GM12878 (cell line): ENCODE measurements at regions not wholly inside any gene's neighbourhood (a gene's known extent, or its start where the extent isn't known, plus 50 kb on each side); places are given as distances from the start of the nearest gene placed in this dataset.

Source experiments
- ATAC-seq: fragments of 200-7000 bp; cut with Tn5 transposase; 3 replicates; pipeline ENCODE4 v1.9.1; 2020; ENCODE audit warnings: mild to moderate bottlenecking, moderate library complexity
- BruUV-seq: library from RNA; stranded (reverse); fragments of 400-500 nt; replicated peaks from 2 replicates; lab custom pipeline; 2021; lab: Mats Ljungman, UMichigan
- CTCF ChIA-PET: fragments of 300-600 bp; sonication (Branson Sonifier 250); formaldehyde crosslinking; extraction: SDS; loops from one replicate; lab custom pipeline; 2021; ENCODE audit warnings: inconsistent platforms; lab: Yijun Ruan, JAX
- POLR2A ChIA-PET: fragments of 350-600 bp; formaldehyde crosslinking; extraction: SDS; loops from one replicate; lab custom pipeline; 2021; ENCODE audit warnings: inconsistent platforms; lab: Charles Lee
- RAD21 ChIA-PET: fragments of 300-600 bp; sonication (Branson Sonifier 250); formaldehyde crosslinking; loops from one replicate; lab custom pipeline; 2023; ENCODE audit warnings: antibody characterized with exemption; ENCODE audit not compliant: unreplicated experiment; lab: Charles Lee
- SMC1A ChIA-PET: fragments of 300-600 bp; sonication (Branson Sonifier 250); formaldehyde crosslinking; loops from one replicate; lab custom pipeline; 2023; ENCODE audit not compliant: unreplicated experiment, uncharacterized antibody; lab: Charles Lee
- DNase-seq: peaks from one replicate; pipeline ENCODE4 v3.0.0-alpha.2; 2011; ENCODE audit warnings: low read depth, low spot score
- FAIRE-seq: peaks from 3 replicates; lab custom pipeline; 2011; peaks lifted over from hg19 to GRCh38; lab: Jason Lieb, UNC
- H2AFZ ChIP-seq: 2 replicates; pipeline ENCODE4 v1.6.0; 2011; ENCODE audit warnings: low read depth, low read length, control low read depth; ENCODE audit not compliant: control insufficient read depth
- H3K27ac ChIP-seq: 2 replicates; pipeline ENCODE4 v1.5.1; 2011; ENCODE audit warnings: control low read depth; ENCODE audit not compliant: control insufficient read depth, insufficient read depth
- H3K27me3 ChIP-seq, 2 experiments: replicated peaks in 1 of 2; 2 replicates each; pipeline versions ENCODE4 v1.6.0 to v1.6.1; 2011; ENCODE audit warnings: low read length in 1 of 2; ENCODE audit not compliant: control insufficient read depth in 2 of 2, insufficient read depth in 2 of 2
- H3K36me3 ChIP-seq, 2 experiments: 2 replicates each; pipeline ENCODE4 v1.5.1; 2011; ENCODE audit warnings: low read length in 1 of 2; ENCODE audit not compliant: control insufficient read depth in 2 of 2, insufficient read depth in 2 of 2
- H3K4me1 ChIP-seq: 2 replicates; pipeline ENCODE4 v1.6.1; 2011; ENCODE audit warnings: mild to moderate bottlenecking, low read length, moderate library complexity, mixed read lengths; ENCODE audit not compliant: control insufficient read depth, insufficient read depth
- H3K4me2 ChIP-seq: 2 replicates; pipeline ENCODE4 v1.6.0; 2011; ENCODE audit warnings: control low read depth; ENCODE audit not compliant: control insufficient read depth, insufficient read depth
- H3K4me3 ChIP-seq: fragments of 200-600 bp; sonication (generic); 2 replicates; pipeline ENCODE4 v1.5.1; 2016
- H3K79me2 ChIP-seq: 2 replicates; pipeline ENCODE4 v1.6.0; 2011; ENCODE audit warnings: low read length; ENCODE audit not compliant: control insufficient read depth, insufficient read depth
- H3K9ac ChIP-seq: 2 replicates; pipeline ENCODE4 v1.8.0; 2011; ENCODE audit warnings: low read length, control low read depth, mixed read lengths; ENCODE audit not compliant: control insufficient read depth, insufficient read depth
- H3K9me3 ChIP-seq: replicated peaks from 3 replicates; pipeline ENCODE4 v1.5.1; 2011; ENCODE audit warnings: mild to moderate bottlenecking, low read length; ENCODE audit not compliant: control insufficient read depth, insufficient read depth
- H4K20me1 ChIP-seq: 2 replicates; pipeline ENCODE4 v1.6.0; 2011; ENCODE audit not compliant: control insufficient read depth, insufficient read depth
- CREB1 ChIP-seq: IDR thresholded peaks from 2 replicates; pipeline ENCODE4 v1.6.1; 2012; ENCODE audit warnings: low read depth, mild to moderate bottlenecking, inconsistent platforms
- IKZF1 ChIP-seq: fragments of 450-650 bp; conservative IDR thresholded peaks from 2 replicates; pipeline ENCODE4 v1.6.1; 2017; ENCODE audit warnings: antibody characterized with exemption, mild to moderate bottlenecking
- LARP7 ChIP-seq: fragments of 450-650 bp; IDR thresholded peaks from 2 replicates; pipeline ENCODE4 v1.6.1; 2017; ENCODE audit warnings: mild to moderate bottlenecking
- MYC ChIP-seq: IDR thresholded peaks from 2 replicates; pipeline ENCODE4 v1.6.1; 2011; ENCODE audit warnings: mild to moderate bottlenecking, low read length, moderate library complexity, inconsistent platforms; ENCODE audit not compliant: insufficient read depth, insufficient replicate concordance, insufficient read length, severe bottlenecking
- POLR2A ChIP-seq: IDR thresholded peaks from 2 replicates; pipeline ENCODE4 v1.6.1; 2011; ENCODE audit warnings: low read depth, mild to moderate bottlenecking, low read length
- TCF3 ChIP-seq: IDR thresholded peaks from 2 replicates; pipeline ENCODE4 v1.6.1; 2012; ENCODE audit warnings: low read depth, mild to moderate bottlenecking, low read length, borderline replicate concordance; ENCODE audit not compliant: insufficient read depth
- WGBS: methylation state at CpG from one replicate; pipeline ENCODE4 v1.1.6; 2016; ENCODE audit warnings: low lambda C conversion rate; ENCODE audit not compliant: insufficient replicate concordance, insufficient coverage; ENCODE audit errors: missing lambda C conversion rate; 5-methylcytosine and 5-hydroxymethylcytosine counted together
- in situ Hi-C: fragments of 300-500 bp; cut with MboI; formaldehyde crosslinking; loops from 9 replicates; pipeline ENCODE4 v1.14.3; 2018; ENCODE audit warnings: mixed read lengths
- intact Hi-C: fragments of 100-400 bp; cut with micrococcal nuclease; formaldehyde crosslinking; loops from one replicate; pipeline ENCODE4 v1.14.2; 2022; ENCODE audit not compliant: unreplicated experiment
- TF ChIP-seq, protein P1 (sequence below): fragments of 450-650 bp; IDR thresholded peaks from 2 replicates; pipeline ENCODE4 v1.6.1; 2016; ENCODE audit warnings: mild to moderate bottlenecking, moderate library complexity, borderline replicate concordance
- TF ChIP-seq, protein P2 (sequence below): IDR thresholded peaks from 2 replicates; pipeline ENCODE4 v1.6.1; 2011; ENCODE audit warnings: low read depth, mild to moderate bottlenecking, low read length, moderate library complexity, borderline replicate concordance; ENCODE audit errors: extremely low read depth
- TF ChIP-seq, protein P3 (sequence below): fragments of 450-650 bp; IDR thresholded peaks from 2 replicates; pipeline ENCODE4 v1.6.1; 2017; ENCODE audit warnings: antibody characterized with exemption, mild to moderate bottlenecking, moderate library complexity

DNA sequence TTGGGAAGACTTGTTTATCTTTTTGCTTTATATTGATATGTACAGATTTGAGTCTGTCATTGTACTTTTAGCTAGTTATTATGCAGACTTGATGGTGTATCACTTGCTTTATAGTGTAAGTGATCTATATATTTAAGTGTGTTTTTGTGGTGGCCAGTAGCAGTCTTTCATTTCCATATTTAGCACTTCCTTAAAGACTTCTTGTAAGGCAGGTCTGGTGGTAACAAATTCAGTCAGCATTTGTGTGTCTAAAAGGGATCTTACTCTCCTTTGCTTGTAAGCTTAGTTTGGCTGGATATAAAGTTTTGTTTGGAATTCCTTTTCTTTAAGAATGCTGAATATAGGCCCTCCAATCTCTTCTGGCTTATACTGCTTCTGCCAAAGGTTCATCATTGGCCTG lies 322.5 kb upstream of the EPHA6 start:
- H3K79me2 ChIP-seq, result no peaks in the 10 kb centered on the region
- no TSS peak for BruUV-seq
- H3K9me3 ChIP-seq, result no peaks in the 10 kb centered on the region; the same call in 2 of the 3 replicates
- DNase-seq (no peak), ATAC-seq (peak; percentile 55), FAIRE-seq (no peak)
- no peak overlapping the region for H2AFZ ChIP-seq
- H3K36me3 ChIP-seq, result no peaks in the 10 kb centered on the region
- POLR2A ChIA-PET, result no interaction called here
- H3K9ac ChIP-seq, result no peak overlapping the region
- H3K4me1 ChIP-seq, result no peaks in the 10 kb centered on the region
- CTCF ChIA-PET, result no interaction called here
- RAD21 ChIA-PET, result no interaction called here
- H3K27ac ChIP-seq, result no peak overlapping the region
- intact Hi-C loops (no loop called here), in situ Hi-C loops (no loop called here)
- no peak overlapping the region for H3K4me3 ChIP-seq
- no peak for TF ChIP-seq CREB1
- TF ChIP-seq, protein P1, sequence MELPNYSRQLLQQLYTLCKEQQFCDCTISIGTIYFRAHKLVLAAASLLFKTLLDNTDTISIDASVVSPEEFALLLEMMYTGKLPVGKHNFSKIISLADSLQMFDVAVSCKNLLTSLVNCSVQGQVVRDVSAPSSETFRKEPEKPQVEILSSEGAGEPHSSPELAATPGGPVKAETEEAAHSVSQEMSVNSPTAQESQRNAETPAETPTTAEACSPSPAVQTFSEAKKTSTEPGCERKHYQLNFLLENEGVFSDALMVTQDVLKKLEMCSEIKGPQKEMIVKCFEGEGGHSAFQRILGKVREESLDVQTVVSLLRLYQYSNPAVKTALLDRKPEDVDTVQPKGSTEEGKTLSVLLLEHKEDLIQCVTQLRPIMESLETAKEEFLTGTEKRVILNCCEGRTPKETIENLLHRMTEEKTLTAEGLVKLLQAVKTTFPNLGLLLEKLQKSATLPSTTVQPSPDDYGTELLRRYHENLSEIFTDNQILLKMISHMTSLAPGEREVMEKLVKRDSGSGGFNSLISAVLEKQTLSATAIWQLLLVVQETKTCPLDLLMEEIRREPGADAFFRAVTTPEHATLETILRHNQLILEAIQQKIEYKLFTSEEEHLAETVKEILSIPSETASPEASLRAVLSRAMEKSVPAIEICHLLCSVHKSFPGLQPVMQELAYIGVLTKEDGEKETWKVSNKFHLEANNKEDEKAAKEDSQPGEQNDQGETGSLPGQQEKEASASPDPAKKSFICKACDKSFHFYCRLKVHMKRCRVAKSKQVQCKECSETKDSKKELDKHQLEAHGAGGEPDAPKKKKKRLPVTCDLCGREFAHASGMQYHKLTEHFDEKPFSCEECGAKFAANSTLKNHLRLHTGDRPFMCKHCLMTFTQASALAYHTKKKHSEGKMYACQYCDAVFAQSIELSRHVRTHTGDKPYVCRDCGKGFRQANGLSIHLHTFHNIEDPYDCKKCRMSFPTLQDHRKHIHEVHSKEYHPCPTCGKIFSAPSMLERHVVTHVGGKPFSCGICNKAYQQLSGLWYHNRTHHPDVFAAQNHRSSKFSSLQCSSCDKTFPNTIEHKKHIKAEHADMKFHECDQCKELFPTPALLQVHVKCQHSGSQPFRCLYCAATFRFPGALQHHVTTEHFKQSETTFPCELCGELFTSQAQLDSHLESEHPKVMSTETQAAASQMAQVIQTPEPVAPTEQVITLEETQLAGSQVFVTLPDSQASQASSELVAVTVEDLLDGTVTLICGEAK, result 0 out of 2 replicates have a peak, but pooled peaks have one; percentile 16
- no peaks in the 10 kb centered on the region for H3K27me3 ChIP-seq
- SMC1A ChIA-PET, result no interaction called here
- no peaks in the 10 kb centered on the region for H4K20me1 ChIP-seq
- no peak overlapping the region for H3K4me2 ChIP-seq

DNA sequence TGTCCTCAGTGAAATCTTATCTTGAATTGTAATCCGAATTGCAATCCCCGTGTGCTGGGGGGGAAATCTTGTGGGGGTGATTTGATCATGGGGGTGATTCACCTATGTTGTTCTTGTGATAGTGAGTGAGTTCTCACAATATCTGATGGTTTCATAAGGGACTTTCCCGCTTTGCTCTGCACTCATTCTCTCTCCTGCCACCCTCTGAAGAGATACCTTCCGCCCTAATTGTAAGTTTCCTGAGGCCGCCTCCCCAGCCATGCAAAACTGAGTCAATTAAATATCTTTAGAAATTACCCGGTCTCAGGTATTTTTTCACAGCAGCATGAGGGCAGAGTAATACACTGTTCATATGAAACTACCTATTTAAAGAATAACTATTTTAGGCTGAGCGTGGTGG lies 304.1 kb upstream of the EPHA6 start:
- intact Hi-C loops (no loop called here), in situ Hi-C loops (no loop called here)
- POLR2A ChIA-PET, result no interaction called here
- ATAC-seq (peak; percentile 50; the same call in 2 of the 3 replicates), DNase-seq (no peak), FAIRE-seq (no peak)
- H3K36me3 ChIP-seq, result no peaks in the 10 kb centered on the region
- H2AFZ ChIP-seq, result no peak overlapping the region
- CTCF ChIA-PET, result no interaction called here
- no peak overlapping the region for H3K4me2 ChIP-seq
- H3K4me1 ChIP-seq, result no peaks in the 10 kb centered on the region
- no peak overlapping the region for H3K4me3 ChIP-seq
- SMC1A ChIA-PET, result no interaction called here
- no peaks in the 10 kb centered on the region for H3K27me3 ChIP-seq
- RAD21 ChIA-PET, result no interaction called here
- H3K9ac ChIP-seq, result no peak overlapping the region
- BruUV-seq, result no TSS peak
- no peaks in the 10 kb centered on the region for H3K9me3 ChIP-seq
- no peak overlapping the region for H3K27ac ChIP-seq
- 29% methylated on average over 7 of the region's 7 CpGs for WGBS
- no peaks in the 10 kb centered on the region for H4K20me1 ChIP-seq
- no peaks in the 10 kb centered on the region for H3K79me2 ChIP-seq
- TF ChIP-seq, protein P2, sequence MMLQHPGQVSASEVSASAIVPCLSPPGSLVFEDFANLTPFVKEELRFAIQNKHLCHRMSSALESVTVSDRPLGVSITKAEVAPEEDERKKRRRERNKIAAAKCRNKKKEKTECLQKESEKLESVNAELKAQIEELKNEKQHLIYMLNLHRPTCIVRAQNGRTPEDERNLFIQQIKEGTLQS, result no peak
- TF ChIP-seq LARP7 (no peak), POLR2A (no peak), TCF3 (no peak), MYC (no peak), IKZF1 (no peak)
- TF ChIP-seq, protein P3, sequence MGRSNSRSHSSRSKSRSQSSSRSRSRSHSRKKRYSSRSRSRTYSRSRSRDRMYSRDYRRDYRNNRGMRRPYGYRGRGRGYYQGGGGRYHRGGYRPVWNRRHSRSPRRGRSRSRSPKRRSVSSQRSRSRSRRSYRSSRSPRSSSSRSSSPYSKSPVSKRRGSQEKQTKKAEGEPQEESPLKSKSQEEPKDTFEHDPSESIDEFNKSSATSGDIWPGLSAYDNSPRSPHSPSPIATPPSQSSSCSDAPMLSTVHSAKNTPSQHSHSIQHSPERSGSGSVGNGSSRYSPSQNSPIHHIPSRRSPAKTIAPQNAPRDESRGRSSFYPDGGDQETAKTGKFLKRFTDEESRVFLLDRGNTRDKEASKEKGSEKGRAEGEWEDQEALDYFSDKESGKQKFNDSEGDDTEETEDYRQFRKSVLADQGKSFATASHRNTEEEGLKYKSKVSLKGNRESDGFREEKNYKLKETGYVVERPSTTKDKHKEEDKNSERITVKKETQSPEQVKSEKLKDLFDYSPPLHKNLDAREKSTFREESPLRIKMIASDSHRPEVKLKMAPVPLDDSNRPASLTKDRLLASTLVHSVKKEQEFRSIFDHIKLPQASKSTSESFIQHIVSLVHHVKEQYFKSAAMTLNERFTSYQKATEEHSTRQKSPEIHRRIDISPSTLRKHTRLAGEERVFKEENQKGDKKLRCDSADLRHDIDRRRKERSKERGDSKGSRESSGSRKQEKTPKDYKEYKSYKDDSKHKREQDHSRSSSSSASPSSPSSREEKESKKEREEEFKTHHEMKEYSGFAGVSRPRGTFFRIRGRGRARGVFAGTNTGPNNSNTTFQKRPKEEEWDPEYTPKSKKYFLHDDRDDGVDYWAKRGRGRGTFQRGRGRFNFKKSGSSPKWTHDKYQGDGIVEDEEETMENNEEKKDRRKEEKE, result no peak
